Esophagus muscularis mucosa (tissue), 4 donors: ENCODE measurements at regions not wholly inside any gene's neighbourhood (a gene's known extent, or its start where the extent isn't known, plus 50 kb on each side); places are given as distances from the start of the nearest gene placed in this dataset.

Source experiments
- DNase-seq: peaks from one replicate; pipeline ENCODE4 v3.0.0-alpha.2; 2017; ENCODE audit errors: extremely low spot score
- H3K27ac ChIP-seq, 4 donors: fragments of 200-600 bp; sonication (generic); replicated peaks in 1 of 4; 1 replicate in 3 of 4; 2 replicates in 1 of 4; pipeline ENCODE4 v1.5.1; 2016 to 2019; ENCODE audit warnings: mild to moderate bottlenecking in 1 of 4
- H3K27me3 ChIP-seq, 4 donors: fragments of 200-600 bp; sonication (generic); one replicate each; pipeline versions ENCODE4 v1.5.1 to v1.6.0; 2016 to 2019
- H3K36me3 ChIP-seq, 4 donors: fragments of 200-600 bp; sonication (generic); one replicate each; pipeline ENCODE4 v1.5.1; 2016 to 2019
- H3K4me1 ChIP-seq, 4 donors: fragments of 200-600 bp; sonication (generic); one replicate each; pipeline ENCODE4 v1.5.1; 2016 to 2019
- H3K4me3 ChIP-seq, 4 donors: fragments of 200-600 bp; sonication (generic); 1 replicate in 2 of 4; 2 replicates in 2 of 4; pipeline ENCODE4 v1.5.1; 2016 to 2019; ENCODE audit warnings: mild to moderate bottlenecking in 4 of 4, moderate library complexity in 1 of 4
- H3K9me3 ChIP-seq, 4 donors: fragments of 200-600 bp; sonication (generic); 1 replicate in 3 of 4; 2 replicates in 1 of 4; pipeline ENCODE4 v1.5.1; 2016 to 2019
- EP300 ChIP-seq: sonication (generic); formaldehyde crosslinking; IDR thresholded peaks from one replicate; pipeline ENCODE4 v1.6.1; 2017; ENCODE audit warnings: antibody characterized with exemption
- POLR2A ChIP-seq: fragments of 450-650 bp; IDR thresholded peaks from one replicate; pipeline ENCODE4 v1.6.1; 2017; ENCODE audit warnings: antibody characterized with exemption, moderate library complexity, mild to moderate bottlenecking, low read depth
- POLR2AphosphoS5 ChIP-seq, 2 donors: sonication (generic); formaldehyde crosslinking; IDR thresholded peaks; one replicate each; pipeline ENCODE4 v1.6.1; 2017; ENCODE audit warnings: antibody characterized with exemption in 2 of 2
- WGBS: methylation state at CpG from one replicate; pipeline ENCODE4 v1.1.5; 2018; 5-methylcytosine and 5-hydroxymethylcytosine counted together
- intact Hi-C: fragments of 100-400 bp; cut with DNase I; formaldehyde crosslinking; loops from one replicate; pipeline ENCODE4 v1.15.1; 2023
- TF ChIP-seq, protein P1 (sequence below), 3 experiments: fragments of 200-600 bp in 2 of 3; fragments of 450-650 bp in 1 of 3; sonication (generic) in 2 of 3; IDR thresholded peaks; one replicate each; pipeline ENCODE4 v1.5.1; 2017 to 2019; ENCODE audit warnings: antibody characterized with exemption in 3 of 3, mild to moderate bottlenecking in 2 of 3, moderate library complexity in 1 of 3

DNA sequence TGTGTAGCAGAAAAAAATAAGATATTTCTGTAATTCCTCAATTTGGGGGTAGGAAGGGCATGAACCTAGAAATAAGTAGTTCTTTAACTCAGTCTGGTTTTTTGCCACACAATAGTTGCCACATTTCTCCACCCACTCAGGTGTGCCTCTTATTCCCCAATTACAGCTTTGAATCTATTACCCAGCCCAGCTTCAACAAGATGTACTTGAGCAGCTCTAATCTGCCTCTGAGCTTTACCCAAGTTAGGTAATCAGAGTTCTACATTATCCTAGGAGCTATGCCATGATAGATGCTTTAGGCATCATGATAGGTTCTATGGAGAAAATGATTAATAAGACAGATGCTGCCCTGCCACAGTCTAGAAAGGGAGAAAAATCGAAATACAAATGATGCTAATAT is 117.4 kb upstream of the GPRIN3 start:
- H3K4me1 ChIP-seq = no peaks in the 10 kb centered on the region
- intact Hi-C loops = no loop called here
- WGBS = 89% methylated on average over 1 of the region's 1 CpG

DNA sequence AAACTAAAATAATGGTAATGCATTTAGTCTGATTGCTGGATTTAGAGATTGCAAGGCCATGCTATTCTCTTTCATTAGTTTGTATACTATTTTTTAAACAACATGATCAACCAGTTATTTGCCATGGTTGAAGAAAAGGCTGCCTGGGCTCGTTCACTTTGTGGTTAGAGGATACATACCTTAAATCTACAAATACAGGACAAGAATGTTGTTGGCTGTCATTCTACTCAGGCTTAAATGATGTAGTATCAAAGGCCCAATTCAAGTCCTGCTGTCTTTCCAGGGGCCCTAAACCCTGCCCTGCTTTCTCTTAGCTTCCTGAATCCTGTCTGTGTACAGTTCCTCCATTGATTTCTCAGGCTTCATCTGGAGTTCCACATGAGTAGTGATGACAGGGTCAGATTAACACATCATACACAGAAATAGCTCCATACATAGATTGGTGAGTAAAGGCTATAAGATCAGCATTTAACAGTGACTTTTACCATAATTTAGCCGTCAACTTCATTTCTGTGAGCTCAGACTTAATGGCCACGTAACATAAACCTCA is 114.9 kb upstream of the GPRIN3 start:
- no peak for DNase-seq
- no peaks in the 10 kb centered on the region for H3K9me3 ChIP-seq
- no peak overlapping the region for H3K4me3 ChIP-seq
- H3K27ac ChIP-seq = no peak overlapping the region
- H3K27me3 ChIP-seq = no peaks in the 10 kb centered on the region
- no peaks in the 10 kb centered on the region for H3K4me1 ChIP-seq
- TF ChIP-seq, protein P1, sequence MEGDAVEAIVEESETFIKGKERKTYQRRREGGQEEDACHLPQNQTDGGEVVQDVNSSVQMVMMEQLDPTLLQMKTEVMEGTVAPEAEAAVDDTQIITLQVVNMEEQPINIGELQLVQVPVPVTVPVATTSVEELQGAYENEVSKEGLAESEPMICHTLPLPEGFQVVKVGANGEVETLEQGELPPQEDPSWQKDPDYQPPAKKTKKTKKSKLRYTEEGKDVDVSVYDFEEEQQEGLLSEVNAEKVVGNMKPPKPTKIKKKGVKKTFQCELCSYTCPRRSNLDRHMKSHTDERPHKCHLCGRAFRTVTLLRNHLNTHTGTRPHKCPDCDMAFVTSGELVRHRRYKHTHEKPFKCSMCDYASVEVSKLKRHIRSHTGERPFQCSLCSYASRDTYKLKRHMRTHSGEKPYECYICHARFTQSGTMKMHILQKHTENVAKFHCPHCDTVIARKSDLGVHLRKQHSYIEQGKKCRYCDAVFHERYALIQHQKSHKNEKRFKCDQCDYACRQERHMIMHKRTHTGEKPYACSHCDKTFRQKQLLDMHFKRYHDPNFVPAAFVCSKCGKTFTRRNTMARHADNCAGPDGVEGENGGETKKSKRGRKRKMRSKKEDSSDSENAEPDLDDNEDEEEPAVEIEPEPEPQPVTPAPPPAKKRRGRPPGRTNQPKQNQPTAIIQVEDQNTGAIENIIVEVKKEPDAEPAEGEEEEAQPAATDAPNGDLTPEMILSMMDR (IDR thresholded peaks at IDR 0.05) = no peak
- TF ChIP-seq POLR2A (no peak), POLR2AphosphoS5 (IDR thresholded peaks at IDR 0.05) (no peak), EP300 (no peak)
- H3K36me3 ChIP-seq = no peaks in the 10 kb centered on the region
- WGBS = 92% methylated on average over 3 of the region's 3 CpGs
- intact Hi-C loops = no loop called here

More for the DNA sequence above, 117.4 kb upstream of the GPRIN3 start:
- TF ChIP-seq POLR2AphosphoS5 (IDR thresholded peaks at IDR 0.05) (no peak), EP300 (no peak), POLR2A (no peak)
- TF ChIP-seq, protein P1 (IDR thresholded peaks at IDR 0.05) = no peak
- DNase-seq = no peak
- Histone ChIP-seq H3K36me3 (no peaks in the 10 kb centered on the region), H3K9me3 (no peaks in the 10 kb centered on the region), H3K27ac (no peak overlapping the region), H3K27me3 (no peaks in the 10 kb centered on the region), H3K4me3 (no peak overlapping the region)

DNA sequence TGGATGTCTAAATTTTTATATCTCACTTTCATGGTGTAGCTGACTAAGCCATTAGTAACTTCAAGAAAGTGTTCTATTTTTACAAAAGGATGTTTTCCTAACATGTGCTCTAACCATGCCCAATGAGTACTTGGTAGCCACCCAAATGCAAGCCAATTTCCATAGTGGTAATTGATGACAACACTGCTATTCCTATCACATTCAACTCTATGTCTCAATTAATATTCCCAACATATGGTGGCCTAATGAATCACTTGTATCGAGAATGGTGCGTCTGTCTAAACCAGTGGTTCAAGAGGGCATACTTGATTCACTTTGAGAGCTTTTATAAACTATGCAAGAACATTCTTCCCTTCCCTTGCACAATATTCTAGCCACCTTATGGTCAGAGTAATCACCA is 112.9 kb upstream of the GPRIN3 start:
- intact Hi-C loops = no loop called here
- no peaks in the 10 kb centered on the region for H3K9me3 ChIP-seq
- H3K36me3 ChIP-seq = no peaks in the 10 kb centered on the region
- H3K27ac ChIP-seq = no peak overlapping the region
- no peak overlapping the region for H3K4me3 ChIP-seq
- H3K4me1 ChIP-seq = no peaks in the 10 kb centered on the region
- TF ChIP-seq POLR2AphosphoS5 (IDR thresholded peaks at IDR 0.05) (no peak), POLR2A (no peak), EP300 (no peak)
- TF ChIP-seq, protein P1 (IDR thresholded peaks at IDR 0.05) = no peak
- no peaks in the 10 kb centered on the region for H3K27me3 ChIP-seq
- 92% methylated on average over 2 of the region's 2 CpGs for WGBS
- DNase-seq = no peak

DNA sequence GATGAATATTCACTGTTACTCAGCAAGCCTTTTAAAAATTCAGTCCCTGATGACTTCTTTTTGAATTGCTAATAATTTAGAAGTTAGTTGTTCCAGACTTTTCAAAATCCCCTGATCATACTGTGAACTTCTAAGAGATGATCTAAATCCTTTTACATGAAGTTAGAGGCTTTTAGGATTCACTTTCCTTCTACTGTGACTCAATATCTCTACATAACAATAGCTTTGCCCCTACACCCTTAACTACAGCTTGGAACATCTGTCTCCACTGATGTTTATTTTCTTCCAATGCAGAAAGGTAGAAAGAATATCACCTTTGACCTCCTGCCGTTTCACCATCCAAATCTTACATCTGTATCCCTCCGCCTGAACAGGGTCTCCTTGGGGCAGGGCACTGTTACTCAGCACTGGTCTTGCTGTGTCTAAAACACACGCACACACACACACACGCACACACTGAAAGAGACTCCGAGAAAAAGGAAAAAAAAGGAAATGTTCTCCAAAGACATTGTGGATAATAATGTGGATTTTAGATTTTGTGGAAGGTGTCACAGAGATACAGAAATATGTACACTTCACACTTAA is 111.6 kb upstream of the GPRIN3 start:
- H3K36me3 ChIP-seq = no peaks in the 10 kb centered on the region
- WGBS = 76% methylated on average over 5 of the region's 5 CpGs
- TF ChIP-seq POLR2AphosphoS5 (IDR thresholded peaks at IDR 0.05) = no peak
- TF ChIP-seq POLR2A = no peak
- TF ChIP-seq, protein P1 (IDR thresholded peaks at IDR 0.05) = no peak
- no peak for TF ChIP-seq EP300
- H3K4me1 ChIP-seq = no peaks in the 10 kb centered on the region
- no peaks in the 10 kb centered on the region for H3K27me3 ChIP-seq
- H3K27ac ChIP-seq = no peak overlapping the region
- DNase-seq = no peak
- no peak overlapping the region for H3K4me3 ChIP-seq
- no peaks in the 10 kb centered on the region for H3K9me3 ChIP-seq
- intact Hi-C loops = no loop called here

DNA sequence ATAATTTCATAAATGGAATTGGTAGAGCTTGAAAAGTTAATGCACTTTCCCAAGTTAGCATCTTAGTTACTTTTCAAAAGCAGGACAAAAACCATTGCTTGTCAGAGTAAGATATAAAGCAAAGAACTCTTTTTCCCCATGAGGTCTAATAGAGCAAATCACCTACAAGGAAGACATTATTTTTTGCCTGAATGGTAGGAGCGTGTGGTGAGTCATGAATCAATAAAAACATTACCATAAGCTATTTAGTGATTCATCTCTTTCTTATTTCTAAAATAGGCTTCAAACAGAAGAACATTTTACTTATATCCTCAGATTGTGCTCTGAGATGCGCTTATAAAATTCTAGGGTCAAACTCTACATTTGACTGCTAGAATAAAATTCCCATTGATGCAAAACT is 109.4 kb upstream of the GPRIN3 start:
- H3K9me3 ChIP-seq = no peaks in the 10 kb centered on the region
- no peak overlapping the region for H3K27ac ChIP-seq
- WGBS = 95% methylated on average over 2 of the region's 2 CpGs
- DNase-seq = no peak
- H3K27me3 ChIP-seq = no peaks in the 10 kb centered on the region
- no peaks in the 10 kb centered on the region for H3K36me3 ChIP-seq
- TF ChIP-seq POLR2A (no peak), POLR2AphosphoS5 (IDR thresholded peaks at IDR 0.05) (no peak), EP300 (no peak)
- TF ChIP-seq, protein P1 (IDR thresholded peaks at IDR 0.05) = no peak
- intact Hi-C loops = no loop called here
- H3K4me1 ChIP-seq = no peaks in the 10 kb centered on the region
- H3K4me3 ChIP-seq = no peak overlapping the region
